Urothelium cell line (cell line): ENCODE measurements at regions not wholly inside any gene's neighbourhood (a gene's known extent, or its start where the extent isn't known, plus 50 kb on each side); places are given as distances from the start of the nearest gene placed in this dataset.

Experiments
- DNase-seq: peaks from one replicate; pipeline ENCODE4 v3.0.0; 2011; ENCODE audit warnings: low spot score, mixed read lengths
- FAIRE-seq: peaks from 2 replicates; lab custom pipeline; 2011; peaks lifted over from hg19 to GRCh38; lab: Jason Lieb, UNC

DNA sequence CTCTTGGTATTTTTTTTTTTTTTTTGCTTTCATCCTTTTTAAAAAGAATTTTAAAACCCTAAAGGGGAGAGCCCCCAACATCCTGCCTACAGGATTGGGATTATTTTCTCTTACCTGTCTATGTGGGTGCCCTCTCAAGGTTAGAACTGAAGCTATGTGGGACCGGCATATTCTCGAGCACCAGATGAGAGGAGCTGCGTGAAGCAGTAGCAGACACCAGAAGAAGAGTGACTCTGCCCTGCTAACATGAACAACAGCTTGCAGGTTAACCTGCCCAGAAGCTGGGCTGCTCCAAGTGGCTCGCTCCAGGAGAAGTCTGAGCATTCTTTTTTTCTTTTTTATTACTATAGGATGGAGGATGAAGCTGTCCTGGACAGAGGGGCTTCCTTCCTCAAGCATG lies 102.6 kb upstream of the SLC4A4 start:
- FAIRE-seq (no peak), DNase-seq (no peak)

DNA sequence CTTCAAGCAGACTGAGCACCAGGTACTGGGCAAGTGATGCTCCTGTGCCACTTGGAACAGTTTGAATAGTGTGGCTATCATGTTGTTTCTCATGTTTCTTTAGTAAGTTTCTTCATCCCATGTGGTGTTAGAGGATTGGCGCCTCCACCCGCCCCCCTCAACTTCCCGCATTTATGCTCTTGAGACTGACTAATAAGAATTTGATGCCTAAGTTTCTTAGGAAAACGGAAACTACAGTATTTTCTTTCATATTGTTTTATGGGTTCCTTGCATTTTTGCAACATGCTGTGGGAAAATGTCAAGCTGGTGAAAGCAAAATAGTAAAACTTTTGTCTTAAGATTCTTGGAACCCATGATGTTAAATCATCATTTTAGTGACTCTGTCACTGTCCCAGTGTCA lies 101.2 kb upstream of the SLC4A4 start:
- DNase-seq, result no peak
- no peak for FAIRE-seq

DNA sequence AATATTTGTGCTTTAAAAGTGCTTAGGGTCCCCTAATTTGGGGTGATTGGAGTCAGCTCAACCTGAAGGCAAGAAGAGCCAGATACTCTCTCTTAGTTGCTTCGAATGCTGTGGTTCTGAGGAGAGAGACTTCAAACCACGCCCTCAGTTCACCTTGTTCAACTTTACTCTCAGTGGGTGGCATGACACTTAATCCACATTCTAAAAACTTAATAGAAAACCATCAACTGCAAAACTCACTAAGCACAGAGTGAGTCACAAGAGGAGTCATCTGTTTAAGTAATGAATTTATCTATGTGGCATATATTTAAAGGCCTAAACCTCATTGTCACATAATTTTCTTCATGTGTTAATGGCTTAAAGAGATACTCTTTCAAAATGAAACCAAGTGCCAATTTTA lies 99.5 kb upstream of the SLC4A4 start:
- DNase-seq, result no peak

DNA sequence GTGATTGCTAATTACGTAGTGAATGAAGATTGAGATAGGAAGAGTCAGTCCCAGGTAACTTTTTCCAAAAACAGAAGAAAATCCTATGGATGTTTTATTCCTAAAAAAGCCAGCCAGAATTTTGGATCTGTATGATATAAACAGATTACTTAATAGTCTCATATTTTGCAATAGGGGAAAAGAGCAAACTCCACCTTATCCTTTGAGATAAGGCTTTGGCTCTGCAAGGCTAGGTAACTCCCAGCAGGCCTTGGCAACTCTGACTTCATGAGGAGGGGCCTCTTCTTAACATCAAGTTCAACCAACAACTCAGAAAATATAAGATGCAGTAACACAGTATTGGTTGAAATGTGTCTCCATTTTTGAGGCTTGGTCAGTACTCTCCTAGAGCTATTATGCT lies 98.7 kb upstream of the SLC4A4 start:
- DNase-seq (no peak), FAIRE-seq (no peak)

More for the DNA sequence above, 99.5 kb upstream of the SLC4A4 start:
- no peak for FAIRE-seq

DNA sequence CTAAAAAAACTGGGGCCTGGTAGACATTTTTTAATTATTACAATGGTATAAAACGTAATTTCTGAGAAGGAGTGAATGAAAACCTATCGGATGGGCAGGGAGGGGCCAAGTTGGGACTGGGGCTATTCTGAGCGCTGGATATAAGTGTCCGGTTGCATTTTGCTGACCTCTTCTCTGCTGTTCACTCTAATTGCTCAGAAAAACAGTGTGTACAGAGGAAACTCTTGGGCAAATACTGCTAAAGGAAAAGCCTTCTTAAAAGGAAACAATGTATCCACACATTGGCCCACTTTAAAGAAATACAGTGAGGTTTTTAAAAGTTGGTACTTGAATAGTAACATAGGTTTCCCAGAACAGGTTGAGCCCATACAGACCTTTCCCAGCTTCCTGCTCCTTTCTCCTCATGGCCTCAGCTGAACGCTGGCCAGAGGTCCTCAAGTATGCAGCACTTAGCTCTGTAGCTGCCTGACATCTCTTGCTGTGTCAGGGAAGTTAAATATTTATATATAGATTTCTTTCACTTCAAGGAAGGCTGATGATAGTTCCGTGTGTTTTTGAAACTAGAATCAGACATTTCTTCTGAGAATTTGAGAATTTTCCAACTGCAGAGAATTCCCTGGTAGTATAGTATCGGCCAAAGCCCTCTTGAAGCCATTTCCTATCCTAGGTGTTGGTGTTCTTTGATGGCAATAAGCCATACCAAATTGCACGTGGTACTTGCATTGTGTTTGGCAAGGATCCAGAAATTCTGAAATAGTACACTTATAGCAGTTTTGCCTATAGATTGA lies 97.1 kb upstream of the SLC4A4 start:
- no peak for DNase-seq
- no peak for FAIRE-seq

DNA sequence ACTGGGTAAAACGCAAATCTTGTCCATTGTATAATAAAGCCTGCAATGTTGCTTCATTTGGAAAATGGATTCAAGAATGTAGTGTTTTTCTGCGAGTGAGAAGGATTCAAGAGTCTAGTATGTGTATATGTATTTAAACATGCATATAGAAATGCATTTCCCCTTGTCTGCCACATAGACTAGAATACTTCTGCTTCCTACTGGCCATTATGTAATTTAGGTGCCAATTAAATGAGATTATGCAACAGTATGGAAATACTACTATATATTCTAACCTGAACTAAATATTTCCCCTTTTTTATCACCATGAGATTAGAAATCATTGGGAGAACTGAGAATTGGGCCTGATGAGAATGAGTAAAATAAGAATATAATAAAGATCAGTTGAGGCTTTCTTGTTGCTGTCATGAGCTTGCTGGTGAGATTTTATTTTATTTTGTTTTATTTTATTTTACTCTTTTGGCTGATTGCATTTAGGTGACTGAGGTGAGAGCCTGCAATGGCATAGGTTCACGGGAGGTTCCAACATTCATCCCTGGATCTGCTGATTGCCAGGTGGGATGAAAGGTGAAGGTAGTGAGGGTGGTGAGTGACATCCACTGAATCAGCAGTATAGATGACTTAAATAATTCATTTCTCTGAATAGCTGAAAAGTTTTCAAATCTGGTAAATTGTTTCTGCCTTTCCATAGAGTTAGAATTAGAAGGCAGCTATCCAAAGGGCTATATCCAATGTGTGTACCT lies 95.6 kb upstream of the SLC4A4 start:
- no peak for DNase-seq
- no peak for FAIRE-seq

DNA sequence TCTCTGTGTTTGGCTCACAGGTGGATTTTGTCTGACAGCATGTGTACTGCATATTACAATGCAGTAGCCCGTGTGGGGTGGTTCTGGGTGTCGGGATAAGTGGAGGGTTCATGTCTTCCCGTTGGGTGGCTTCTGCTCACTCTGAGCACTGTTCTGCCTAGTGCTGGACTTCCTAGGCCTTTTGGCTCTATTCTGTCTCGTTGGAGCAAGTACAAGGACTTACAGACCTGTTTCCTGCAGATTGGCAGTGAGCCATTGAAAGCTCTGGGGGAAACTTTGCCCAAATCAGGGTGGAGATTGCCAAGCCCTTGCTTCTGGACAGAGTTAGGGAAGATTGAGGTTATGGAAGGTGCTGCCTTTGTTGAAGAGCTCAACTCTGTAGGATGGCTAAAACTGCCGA lies 91.1 kb upstream of the SLC4A4 start:
- FAIRE-seq (no peak), DNase-seq (no peak)

DNA sequence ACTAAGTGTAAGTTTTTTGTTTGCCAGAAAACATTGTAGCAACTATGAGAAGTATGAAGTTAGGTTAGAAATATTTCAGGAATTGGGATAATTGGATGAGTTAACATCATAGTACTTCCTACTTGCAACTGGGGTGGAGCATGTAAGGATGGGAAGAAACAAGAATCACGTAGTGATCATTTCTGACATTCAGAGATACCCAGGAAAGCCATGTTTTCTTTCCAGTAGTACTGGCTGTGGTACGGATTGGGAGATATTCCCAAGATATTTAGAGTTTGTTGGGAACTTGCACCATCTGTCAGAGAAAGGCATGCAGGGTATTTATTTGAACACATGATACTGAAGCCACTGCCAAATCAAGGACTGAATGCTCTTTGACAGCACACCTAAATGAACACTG lies 87.6 kb upstream of the SLC4A4 start:
- no peak for DNase-seq
- FAIRE-seq, result no peak

DNA sequence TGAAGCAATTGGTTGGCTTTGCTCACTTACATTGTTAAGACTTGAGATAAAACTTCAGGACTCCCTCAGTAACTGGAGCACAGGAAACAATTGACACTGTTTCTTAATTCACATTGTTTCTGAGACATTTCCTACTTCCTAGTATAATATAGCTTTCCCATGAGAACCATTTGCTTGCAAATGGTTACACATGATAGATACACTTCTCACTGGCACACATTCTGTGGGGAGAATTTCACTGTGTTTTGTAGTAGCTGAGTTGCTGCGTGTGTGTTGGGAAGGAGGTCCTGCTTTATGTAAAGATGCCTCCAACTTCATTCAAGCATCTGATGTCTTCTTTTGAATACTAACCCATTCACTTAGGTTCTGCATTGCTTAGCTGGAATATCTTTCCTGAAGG lies 85.3 kb upstream of the SLC4A4 start:
- no peak for FAIRE-seq
- DNase-seq, result no peak

DNA sequence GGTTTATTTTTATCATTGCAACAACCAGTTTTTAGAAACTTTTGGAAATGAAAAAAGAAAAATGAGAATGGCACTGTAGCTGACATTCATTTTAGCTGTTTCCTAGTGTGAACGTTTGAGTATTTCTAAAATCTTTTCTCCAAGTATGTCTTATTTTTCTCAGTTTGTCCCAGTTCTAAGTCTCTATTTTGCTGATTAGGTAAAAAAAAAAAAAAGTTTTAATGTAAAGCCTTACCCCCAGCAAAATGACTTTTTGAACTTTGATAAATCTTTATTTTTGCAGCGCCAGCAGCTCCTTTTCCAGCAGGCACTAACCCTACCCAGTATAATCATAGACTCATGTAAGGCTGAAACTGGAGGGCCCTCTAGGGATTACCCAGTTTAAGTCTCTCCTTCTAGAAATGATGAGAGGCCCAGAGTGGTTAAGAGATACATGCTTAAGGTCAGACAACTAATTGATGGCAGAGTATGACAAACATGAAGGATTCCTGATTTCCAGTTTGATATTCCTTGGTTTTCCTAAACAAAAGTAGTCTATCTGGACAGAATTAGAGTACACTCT lies 84.3 kb upstream of the SLC4A4 start:
- DNase-seq (no peak), FAIRE-seq (no peak)

DNA sequence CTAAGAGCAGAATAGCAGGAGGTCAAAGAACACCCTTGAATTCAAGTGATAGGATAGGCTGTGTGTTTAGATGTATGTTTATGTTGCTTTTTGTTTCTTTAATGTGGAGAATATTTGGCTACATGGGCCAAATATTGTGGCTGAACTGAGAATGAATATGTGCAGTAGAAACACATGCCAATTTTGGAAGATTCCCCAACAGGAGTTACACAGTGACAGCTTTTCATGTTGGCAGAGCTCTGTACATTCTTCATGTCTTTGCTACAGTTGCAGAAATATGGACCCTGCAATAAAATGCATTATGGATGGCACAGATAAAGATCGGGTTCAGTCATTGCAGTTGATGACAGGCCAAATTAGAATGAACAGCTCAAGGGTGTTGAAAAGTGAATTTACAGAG lies 82.8 kb upstream of the SLC4A4 start:
- DNase-seq, result no peak

DNA sequence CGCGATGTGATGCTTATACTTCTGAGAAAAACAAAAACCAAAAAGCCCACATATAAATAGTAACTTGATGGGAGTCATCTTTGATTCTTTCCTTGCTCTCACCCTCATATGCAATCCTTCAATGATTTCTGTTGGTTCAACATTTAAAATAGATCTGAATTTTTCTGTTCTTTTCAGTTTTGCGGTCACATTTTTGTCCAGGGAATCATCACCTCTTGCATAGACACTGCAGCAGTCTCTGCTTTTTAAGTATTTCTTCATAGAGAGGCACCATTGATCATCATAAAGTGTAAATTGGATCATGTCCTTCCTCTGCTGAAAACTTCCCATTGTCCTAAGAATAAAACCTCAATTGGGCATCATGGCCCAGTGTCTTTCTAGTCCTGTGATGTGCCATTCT lies 81.1 kb upstream of the SLC4A4 start:
- DNase-seq (no peak), FAIRE-seq (no peak)

More for the DNA sequence above, 82.8 kb upstream of the SLC4A4 start:
- no peak for FAIRE-seq

DNA sequence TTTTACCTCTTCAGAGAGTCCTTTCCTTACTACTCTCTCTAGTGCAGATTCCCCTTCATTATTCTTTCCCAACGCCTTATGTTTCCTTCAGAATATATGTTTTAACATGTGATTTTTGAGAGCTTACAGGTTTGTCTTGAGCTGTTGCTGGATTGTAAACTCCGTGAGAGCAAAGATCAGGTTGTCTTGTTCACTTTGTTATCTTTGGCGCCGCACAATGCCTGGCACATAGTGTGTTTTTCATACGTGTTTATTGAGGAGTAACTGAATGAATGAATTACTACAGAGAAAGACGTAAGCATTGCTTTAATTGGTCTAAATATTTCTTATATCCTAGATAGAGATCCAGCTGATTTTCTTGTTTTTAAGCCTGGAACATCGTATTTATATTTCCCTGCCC lies 80.5 kb upstream of the SLC4A4 start:
- DNase-seq, result no peak
- FAIRE-seq, result no peak

DNA sequence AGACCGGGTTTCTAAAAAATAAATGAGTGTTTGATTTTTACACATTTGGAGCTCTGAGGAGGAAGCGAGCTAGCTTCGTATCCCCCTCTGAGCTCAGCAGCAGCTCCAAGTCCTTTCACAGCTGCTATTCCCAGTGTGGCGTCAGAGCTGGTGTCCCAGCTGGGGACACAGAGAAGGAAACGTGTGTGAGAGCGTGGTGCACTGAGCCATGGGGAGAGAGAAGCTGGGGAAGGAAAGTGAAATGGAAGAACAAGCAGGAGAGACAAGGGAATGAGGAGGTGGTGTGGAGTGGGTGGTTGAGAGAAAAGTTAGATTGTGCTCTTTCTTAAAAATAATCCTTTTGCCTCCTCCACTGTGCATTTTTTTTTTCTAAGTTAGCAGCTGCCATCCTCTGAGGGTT lies 79.5 kb upstream of the SLC4A4 start:
- FAIRE-seq (no peak), DNase-seq (no peak)

DNA sequence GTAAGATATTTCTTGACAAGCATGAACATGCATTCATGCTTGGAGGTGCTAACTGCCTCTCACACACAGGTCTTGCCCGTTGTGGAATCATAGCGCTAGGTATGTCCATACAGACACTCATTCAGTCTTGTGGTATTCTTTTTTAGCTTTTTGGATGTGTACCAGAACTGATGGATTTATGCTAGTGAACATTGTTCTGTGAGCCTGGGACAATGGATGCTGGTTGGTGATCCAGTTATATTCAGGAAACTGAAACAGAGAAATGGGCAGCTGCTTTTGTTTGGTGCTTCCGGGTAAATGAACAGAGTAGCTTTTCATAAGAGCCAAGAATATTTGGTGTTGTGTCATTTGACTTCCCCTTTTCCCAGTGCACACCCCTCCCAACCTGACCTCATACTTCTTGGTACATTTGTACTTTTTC lies 78.9 kb upstream of the SLC4A4 start:
- FAIRE-seq, result no peak
- DNase-seq, result no peak

DNA sequence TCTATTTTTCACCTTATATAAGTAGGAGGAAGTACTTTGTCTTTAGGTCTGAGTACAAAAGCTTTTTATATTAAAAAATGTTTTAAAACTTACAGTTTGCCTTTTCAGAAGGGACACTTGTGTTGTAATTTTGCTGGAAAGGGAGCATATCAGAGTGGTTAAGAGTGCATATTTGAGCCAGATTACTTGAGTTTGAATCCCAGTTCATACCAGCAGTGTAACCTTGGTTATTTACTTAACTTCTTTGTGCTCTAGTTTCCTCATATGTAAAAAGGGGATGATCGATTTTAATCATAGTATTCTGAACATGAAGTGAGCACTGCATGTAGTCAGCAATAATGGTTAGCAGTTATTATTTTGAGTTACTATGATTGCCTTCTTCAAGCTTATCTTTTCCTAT lies 78.3 kb upstream of the SLC4A4 start:
- DNase-seq (no peak), FAIRE-seq (no peak)

DNA sequence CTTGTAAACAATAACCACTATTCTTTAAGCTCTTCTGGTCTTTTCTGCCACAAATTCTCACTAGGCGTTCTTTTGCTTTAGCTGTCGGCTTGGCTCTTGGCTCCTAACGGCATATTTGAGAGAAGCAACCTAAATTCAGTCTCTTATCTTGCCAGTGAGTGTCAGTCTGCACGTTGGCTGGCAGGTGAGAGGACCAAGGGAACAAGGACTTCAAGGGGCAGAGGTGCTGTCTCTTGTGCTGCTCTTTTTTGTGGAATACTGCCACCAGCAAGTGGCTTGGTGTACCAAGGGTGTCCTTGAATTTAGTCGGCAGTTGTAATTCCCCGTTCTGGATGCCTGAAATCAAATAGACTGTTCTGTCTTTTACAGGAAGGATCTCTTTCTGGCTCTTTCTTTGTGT lies 77.8 kb upstream of the SLC4A4 start:
- FAIRE-seq (no peak), DNase-seq (no peak)

DNA sequence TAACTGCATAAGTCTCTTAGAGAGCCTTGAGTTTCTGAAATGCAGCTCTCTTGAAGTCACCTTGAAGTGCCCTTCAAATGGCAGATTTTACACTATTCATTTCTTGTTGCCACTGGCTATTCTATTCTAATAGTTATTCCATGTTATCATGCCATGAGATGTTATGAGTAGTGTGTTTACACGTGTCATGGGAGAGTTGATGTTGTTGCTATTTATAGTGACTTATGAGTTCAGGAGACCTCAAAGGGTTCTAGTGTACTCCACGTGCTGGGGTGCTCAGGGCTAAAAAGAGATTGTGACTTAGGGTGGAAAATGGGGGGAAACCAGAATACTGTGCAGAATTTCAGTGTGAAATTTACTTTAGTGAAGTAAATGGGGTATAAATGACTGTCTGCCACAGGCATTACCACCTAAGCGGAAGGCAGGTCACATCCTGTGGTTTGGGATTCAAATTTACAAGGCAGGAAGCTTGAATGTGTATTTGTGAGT lies 77.1 kb upstream of the SLC4A4 start:
- DNase-seq (peak; percentile 25), FAIRE-seq (no peak)

DNA sequence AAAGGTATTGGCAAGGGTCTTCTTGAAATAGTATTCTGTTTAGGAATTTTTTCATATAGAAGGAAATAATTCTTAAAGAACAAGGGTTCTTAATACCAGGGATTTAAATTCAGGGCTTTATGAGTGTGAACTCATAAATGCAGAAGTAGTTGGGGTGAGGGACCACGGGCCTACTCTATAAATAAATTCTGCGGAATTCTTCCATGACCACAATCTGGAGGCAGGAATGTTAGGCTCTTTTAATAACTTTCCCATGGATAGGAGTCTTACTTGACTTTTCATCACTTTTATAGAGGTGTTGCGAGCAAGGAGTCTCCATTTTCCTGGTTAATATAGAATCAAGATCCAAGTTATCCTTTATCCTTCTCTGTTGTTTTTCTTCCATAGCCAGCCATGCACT lies 76.7 kb upstream of the SLC4A4 start:
- FAIRE-seq (no peak), DNase-seq (peak; percentile 18)

DNA sequence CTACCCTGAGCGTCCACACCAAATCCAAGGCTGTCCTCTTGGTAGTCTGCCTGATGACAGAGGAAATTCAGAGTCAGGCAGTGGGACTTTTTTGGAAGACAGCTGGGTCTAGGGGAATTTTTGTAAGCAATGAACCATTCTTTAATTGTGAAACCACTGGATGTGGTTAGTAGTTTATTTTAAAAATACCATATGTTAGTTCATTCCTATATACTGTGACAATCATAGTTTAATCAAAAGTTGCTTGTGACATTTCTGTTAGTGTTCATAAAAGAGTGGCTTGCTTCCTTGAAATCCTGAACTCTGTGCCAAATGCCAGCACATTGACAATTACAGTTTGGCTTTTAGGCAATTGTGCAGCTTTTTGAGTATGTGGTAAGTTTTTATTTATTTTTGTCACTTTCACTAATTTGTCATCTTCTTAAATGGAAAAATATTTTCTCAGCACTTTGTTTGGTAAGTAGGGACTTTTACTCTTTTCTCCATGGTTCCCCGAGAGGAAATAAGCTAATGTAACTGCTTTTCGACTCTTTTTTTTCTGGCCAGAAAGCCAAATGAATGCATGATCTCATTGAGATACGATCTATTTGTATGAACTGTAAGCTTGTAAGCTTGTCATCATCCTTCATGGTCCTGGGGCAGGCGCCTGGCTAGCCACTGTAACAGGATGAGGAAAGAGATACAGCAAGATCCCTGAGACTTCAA lies 72.6 kb upstream of the SLC4A4 start:
- FAIRE-seq (no peak), DNase-seq (no peak)

DNA sequence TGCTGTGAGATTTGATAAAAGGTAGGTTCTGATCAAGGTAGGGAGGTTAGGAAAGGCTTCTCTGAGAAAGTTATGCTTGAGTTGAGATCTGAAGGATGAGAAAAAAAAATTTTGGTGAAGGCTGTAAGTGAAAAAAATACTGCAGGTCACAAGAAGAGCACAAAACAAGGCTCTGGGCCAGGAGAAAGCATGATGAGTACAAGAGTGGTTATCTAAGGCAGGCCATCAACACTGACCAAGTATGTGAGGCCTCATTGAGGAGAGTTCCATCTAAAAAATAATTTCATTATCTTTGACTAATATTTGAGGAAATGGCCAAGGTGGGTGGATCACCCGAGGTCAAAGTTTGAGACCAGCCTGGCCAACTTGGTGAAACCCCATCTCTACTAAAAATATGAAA lies 71.6 kb upstream of the SLC4A4 start:
- DNase-seq, result no peak
- no peak for FAIRE-seq
